ENCODE measurements at regions not wholly inside any gene's neighbourhood (a gene's known extent, or its start where the extent isn't known, plus 50 kb on each side); places are given as distances from the start of the nearest gene placed in this dataset.

- no peak for DNase-seq
These were observed 1540.6 kb upstream of the GBE1 start for GRCh38 chr3:83302091-83302490.

DNA sequence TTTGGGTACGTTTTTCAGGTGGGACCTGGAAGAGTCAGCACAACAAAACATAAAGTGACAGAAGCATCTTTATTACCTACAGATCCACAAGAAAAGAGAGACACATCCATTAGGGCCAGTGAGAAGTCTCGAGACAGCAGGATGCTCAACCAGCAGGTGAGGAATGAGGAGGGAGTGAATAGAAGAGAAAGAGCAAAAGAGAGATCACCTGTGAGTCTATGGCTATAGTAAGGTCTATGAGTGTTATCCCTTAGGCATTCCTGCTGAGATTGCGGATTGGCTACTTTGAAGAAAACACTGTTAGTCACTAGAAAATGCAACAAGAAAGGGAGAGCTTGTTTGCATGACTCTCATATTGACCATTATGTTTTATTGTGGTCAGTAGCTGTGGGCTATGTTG lies 1556.2 kb upstream of the GBE1 start:
- DNase-seq, result no peak

GRCh38 chr3:83320726-83321125 lies 1559.3 kb upstream of the GBE1 start:
- no peak for DNase-seq

DNA sequence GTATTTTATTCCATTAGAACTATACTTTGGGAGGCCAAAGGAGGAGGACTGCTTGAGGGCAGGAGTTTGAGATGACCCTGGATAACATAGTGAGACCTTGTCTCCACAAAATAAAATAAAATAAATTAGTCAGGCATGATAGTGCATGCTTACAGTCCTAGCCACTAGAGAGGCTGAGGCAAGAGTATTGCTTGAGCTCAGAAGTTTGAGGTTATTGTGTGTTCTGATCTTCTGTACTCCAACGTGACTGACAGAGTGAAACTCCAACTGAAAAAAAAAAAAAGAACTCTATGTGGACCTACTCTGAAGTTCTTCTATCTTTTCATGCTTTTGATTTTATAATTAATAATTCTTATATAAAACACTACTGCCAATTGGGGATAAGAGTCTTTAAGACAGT lies 1560.0 kb upstream of the GBE1 start:
- DNase-seq, result no peak

GRCh38 chr3:83321891-83322290 lies 1560.4 kb upstream of the GBE1 start:
- no peak for DNase-seq

DNA sequence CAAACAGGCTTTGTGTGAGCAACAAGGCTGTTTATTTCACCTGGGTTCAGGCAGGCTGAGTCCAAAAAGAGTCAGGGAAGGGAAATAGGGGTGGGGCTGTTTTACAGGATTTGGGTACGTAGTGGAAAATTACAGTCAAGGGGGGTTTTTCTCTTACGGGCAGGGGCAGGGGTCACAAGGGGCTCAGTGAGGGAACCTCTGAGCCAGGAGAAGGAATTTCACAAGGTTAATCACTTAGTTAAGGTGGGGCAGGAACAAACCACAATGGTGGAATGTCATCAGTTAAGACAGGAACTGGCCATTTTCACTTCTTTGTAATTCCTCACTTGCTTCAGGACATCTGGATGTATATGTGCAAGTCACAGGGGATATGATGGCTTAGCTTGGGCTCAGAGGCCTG lies 1592.8 kb upstream of the GBE1 start:
- DNase-seq, result no peak

DNA sequence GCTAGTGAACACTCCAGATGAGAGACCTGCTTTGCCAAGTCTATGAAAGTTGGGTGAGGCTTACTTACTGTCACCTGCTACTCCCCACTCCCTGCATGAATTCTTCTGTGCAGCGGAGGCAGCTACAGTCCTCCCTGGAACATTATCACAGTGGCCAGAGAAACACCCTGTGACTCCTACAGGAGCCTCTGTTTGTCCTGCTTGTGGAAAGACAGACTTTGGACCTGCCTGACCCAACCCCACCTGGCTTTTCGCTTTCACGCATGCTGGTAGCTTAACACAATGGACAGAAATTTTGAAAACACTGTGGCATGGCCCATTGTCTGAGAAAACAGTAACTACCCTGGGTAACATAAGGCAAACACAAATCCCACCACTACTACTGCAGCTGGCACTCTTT lies 1565.5 kb upstream of the CADM2 start:
- no peak for DNase-seq

- no peak for DNase-seq
These were observed 1554.9 kb upstream of the CADM2 start for GRCh38 chr3:83403927-83404326.

DNA sequence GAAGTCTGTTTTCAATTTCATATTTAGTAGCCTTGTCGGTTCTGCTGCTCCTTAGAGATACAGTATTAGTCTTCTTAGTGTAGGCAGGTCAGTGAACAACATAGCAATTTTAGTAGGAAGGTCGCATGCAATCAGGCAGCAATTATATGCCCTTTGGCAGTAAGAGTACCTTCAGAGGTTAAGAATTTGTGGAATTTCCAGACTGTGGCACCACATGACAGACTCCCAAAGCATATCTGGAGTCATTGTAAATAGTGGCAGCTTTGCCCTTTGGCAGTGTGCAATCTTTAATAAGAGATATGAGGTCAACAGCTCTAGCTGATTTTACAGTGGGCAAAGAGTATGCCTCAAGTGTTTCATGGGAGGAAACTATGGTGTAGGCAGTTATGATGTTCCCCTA lies 1532.5 kb upstream of the CADM2 start:
- no peak for DNase-seq

DNA sequence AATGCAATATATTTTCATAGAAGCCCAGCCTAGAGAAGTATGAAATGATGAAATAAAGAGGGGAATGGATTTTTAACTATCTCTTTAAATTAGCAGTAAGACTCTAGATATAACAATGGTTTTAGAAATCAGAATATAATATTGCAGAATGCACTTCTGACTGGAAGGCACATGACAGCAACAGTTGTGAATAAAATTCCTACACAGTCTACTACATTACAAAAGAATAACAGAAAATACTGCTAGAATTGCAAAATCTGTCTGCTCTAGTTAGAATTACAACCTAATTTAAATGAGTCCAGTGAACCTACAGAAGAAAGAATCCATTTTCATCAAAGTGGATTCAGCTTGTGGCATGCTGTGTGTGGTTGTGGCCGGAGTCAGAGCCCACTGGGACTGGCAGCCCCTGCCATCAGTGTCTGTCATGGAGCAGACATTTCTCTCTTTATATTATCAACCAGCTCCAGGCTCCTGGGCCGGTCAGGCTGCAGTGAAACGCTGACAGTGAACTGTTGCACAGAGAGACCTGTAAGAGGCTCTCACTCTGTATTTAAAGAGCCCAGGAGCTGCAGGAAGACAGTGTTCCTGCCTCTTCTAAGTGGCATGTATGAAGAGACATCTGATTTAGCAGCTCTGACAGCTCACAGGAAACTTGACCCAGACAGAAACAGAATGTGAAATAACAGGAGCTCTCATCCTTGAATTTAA lies 1523.8 kb upstream of the CADM2 start:
- DNase-seq, result no peak

- no peak for DNase-seq
These were observed 1520.6 kb upstream of the CADM2 start for GRCh38 chr3:83438188-83438587.

- DNase-seq, result no peak
These were observed 1505.7 kb upstream of the CADM2 start for GRCh38 chr3:83453056-83453455.

DNA sequence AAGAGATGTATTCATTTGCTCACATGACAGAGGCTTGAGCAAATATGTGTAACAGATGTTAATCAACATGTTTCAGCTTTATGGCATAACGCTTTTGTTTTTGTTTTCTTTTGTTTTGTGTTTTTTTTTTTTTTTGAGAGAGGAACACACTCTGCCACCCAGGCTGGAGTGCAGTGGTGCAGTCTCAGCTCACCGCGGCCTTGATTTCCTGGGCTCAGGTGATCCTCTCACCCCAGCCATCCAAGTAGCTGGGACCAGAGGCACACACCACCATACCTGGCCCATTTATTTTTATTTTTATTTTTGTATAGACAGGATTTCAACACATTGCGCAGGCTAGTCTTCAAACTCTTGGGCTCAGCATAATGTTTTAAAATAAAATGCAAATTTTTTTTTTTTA lies 1504.4 kb upstream of the CADM2 start:
- no peak for DNase-seq

- DNase-seq, result no peak
These were observed 1501.2 kb upstream of the CADM2 start for GRCh38 chr3:83457551-83457950.

DNA sequence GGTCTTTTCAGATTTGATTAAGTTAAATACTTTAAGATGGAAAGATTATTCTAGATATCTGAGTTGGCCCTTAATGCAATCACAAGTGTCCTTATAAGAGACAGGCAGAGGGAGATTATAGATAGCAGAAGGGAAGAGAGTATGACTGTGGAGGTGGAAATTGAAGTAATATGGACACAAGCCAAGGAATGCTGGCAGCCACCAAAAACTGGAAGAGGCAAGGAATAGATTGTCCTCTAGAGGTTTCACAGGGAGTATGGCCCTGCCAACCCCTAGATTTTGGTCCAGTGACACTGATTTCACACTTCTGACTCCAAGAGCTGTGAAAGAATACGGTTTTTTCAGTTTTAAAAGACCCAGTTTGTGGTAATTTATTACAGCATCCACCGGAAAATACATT lies 1498.7 kb upstream of the CADM2 start:
- DNase-seq, result no peak

DNA sequence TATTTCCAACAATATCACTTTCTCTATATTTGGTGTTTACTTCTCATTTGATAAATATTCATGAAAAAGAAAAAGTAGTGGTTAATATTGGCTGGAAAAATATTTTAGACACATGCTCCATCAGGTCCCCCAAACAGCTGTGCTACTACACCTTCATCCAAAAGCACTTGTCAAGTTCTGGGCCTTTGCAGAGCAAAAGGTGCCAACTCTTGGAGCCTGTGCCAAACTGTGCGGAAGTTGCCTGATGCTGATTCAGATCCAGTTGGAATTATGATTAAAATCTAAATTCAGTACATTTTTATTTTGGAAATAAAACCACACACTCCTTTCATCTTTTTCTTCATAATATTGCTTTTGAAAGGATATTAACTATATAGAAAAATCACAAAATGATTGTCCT lies 1497.4 kb upstream of the CADM2 start:
- DNase-seq, result no peak

DNA sequence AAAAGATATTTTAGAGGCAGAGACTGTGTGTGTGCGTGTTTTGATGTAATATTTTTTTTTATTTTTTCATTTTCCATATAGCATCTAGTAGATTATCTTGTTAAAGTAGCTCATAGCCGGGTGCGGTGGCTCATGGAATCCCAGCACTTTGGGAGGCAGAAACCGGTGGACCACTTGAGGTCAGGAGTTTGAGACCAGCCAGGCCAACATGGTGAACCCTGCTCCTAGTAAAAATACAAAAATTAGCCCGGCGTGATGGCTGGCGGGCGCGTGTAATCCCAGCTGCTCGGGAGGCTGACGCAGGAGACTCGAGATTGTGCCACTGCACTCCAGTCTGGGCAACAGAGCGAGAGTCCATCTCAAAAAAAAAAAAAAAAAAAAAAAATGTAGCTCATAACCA lies 1481.2 kb upstream of the CADM2 start:
- DNase-seq, result no peak

GRCh38 chr3:83482402-83483070 lies 1476.3 kb upstream of the CADM2 start:
- no peak for DNase-seq

GRCh38 chr3:83496462-83496861 lies 1462.3 kb upstream of the CADM2 start:
- DNase-seq, result no peak

- no peak for DNase-seq
These were observed 1460.3 kb upstream of the CADM2 start for GRCh38 chr3:83498361-83499016.

DNA sequence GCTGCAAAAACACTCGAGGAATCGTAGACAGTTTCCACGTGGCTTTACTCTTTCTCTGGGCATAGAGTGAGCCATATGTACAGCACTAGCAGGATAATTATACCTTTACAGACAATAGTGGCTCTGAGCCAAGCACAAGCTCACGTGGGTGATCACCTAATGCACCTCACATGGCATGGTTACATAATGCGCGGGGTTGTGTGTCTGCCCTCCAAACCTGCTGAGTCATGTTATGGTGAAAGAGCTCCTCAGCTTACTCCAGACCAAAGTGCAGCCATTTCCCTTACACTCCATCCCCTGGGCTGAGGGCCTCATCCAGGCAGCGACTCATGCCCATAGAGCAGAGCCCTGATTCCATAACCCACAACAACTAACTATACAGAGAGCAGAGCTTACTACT lies 1458.4 kb upstream of the CADM2 start:
- no peak for DNase-seq

GRCh38 chr3:83500931-83501330 lies 1457.9 kb upstream of the CADM2 start:
- DNase-seq, result no peak

GRCh38 chr3:83513051-83513450 lies 1445.7 kb upstream of the CADM2 start:
- DNase-seq, result no peak

DNA sequence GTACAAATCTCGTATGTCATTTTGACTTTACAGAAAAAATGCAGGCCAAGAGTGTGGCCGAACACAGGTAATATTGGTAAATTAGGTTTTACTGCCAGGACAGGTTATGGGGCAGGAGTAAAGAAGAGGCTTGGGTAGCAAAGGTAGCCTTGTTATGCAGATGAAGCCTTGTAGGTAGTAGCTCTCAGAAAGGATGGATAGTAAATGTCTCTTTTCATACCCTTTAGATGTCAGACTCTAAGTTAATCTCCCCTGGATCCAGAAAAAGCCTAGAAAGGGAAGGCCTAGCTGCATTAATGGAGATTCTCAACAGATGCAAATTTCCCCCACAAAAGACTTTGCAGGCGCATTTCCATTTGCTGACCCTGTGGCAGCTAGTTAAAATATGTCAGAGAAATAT lies 1445.1 kb upstream of the CADM2 start:
- DNase-seq, result no peak
